GM23338 (cell line): ENCODE measurements at regions not wholly inside any gene's neighbourhood (a gene's known extent, or its start where the extent isn't known, plus 50 kb on each side); places are given as distances from the start of the nearest gene placed in this dataset.

ENCODE experiments used
- EZH2 ChIP-seq: fragments of 200-600 bp; sonication (generic); IDR thresholded peaks from one replicate; pipeline ENCODE4 v1.8.0; 2017; ENCODE audit warnings: antibody characterized with exemption, mild to moderate bottlenecking, low read depth; ENCODE audit not compliant: unreplicated experiment
- EZH2phosphoT487 ChIP-seq: fragments of 200-600 bp; sonication (generic); IDR thresholded peaks from one replicate; pipeline ENCODE4 v1.8.1; 2018; ENCODE audit warnings: antibody characterized with exemption; ENCODE audit not compliant: unreplicated experiment
- JUNB ChIP-seq: IDR thresholded peaks from one replicate; pipeline ENCODE4 v1.6.1; 2016; ENCODE audit warnings: antibody characterized with exemption; ENCODE audit not compliant: unreplicated experiment
- NANOG ChIP-seq: IDR thresholded peaks from 2 replicates; pipeline ENCODE4 v1.6.1; 2016; ENCODE audit warnings: antibody characterized with exemption, borderline replicate concordance
- POLR2AphosphoS5 ChIP-seq: IDR thresholded peaks from 2 replicates; pipeline ENCODE4 v1.6.1; 2016; ENCODE audit warnings: antibody characterized with exemption, low read depth
- TF ChIP-seq, protein P1 (sequence below): fragments of 250-450 bp; sonication (Bioruptor Pico); IDR thresholded peaks from 2 replicates; pipeline ENCODE4 v1.5.0; 2020; ENCODE audit warnings: mild to moderate bottlenecking, moderate library complexity
- TF ChIP-seq, protein P2 (sequence below), 2 experiments: fragments of 200-600 bp in 1 of 2; sonication (generic) in 1 of 2; conservative IDR thresholded peaks; 2 replicates each; pipeline versions ENCODE4 v1.5.1 to v1.6.1; 2016 to 2017; ENCODE audit warnings: antibody characterized with exemption in 2 of 2, low read depth in 2 of 2, mild to moderate bottlenecking in 2 of 2, moderate library complexity in 1 of 2
- TF ChIP-seq, protein P3 (sequence below): IDR thresholded peaks from 2 replicates; pipeline ENCODE4 v1.6.1; 2016; ENCODE audit warnings: antibody characterized with exemption

DNA sequence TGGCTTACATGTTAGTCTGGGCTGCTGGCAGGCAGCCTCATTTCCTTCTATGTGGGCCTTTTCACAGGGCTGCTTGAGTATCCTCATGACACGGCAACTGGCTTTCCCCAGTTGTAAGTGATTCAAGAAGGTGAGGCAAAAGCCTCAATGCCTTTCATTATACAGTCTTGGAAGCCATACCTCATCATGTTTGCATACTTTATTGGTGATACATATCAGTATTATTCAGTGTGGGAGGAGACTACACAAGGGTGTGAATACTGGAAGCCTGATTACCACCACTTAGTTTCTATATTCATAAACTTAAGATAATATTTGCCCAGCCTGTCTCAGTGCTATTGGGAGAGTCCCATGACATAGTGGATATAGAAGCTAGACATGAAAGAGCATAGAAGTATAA lies 346.8 kb downstream of the SOX2 start (continued):
- TF ChIP-seq, protein P1, sequence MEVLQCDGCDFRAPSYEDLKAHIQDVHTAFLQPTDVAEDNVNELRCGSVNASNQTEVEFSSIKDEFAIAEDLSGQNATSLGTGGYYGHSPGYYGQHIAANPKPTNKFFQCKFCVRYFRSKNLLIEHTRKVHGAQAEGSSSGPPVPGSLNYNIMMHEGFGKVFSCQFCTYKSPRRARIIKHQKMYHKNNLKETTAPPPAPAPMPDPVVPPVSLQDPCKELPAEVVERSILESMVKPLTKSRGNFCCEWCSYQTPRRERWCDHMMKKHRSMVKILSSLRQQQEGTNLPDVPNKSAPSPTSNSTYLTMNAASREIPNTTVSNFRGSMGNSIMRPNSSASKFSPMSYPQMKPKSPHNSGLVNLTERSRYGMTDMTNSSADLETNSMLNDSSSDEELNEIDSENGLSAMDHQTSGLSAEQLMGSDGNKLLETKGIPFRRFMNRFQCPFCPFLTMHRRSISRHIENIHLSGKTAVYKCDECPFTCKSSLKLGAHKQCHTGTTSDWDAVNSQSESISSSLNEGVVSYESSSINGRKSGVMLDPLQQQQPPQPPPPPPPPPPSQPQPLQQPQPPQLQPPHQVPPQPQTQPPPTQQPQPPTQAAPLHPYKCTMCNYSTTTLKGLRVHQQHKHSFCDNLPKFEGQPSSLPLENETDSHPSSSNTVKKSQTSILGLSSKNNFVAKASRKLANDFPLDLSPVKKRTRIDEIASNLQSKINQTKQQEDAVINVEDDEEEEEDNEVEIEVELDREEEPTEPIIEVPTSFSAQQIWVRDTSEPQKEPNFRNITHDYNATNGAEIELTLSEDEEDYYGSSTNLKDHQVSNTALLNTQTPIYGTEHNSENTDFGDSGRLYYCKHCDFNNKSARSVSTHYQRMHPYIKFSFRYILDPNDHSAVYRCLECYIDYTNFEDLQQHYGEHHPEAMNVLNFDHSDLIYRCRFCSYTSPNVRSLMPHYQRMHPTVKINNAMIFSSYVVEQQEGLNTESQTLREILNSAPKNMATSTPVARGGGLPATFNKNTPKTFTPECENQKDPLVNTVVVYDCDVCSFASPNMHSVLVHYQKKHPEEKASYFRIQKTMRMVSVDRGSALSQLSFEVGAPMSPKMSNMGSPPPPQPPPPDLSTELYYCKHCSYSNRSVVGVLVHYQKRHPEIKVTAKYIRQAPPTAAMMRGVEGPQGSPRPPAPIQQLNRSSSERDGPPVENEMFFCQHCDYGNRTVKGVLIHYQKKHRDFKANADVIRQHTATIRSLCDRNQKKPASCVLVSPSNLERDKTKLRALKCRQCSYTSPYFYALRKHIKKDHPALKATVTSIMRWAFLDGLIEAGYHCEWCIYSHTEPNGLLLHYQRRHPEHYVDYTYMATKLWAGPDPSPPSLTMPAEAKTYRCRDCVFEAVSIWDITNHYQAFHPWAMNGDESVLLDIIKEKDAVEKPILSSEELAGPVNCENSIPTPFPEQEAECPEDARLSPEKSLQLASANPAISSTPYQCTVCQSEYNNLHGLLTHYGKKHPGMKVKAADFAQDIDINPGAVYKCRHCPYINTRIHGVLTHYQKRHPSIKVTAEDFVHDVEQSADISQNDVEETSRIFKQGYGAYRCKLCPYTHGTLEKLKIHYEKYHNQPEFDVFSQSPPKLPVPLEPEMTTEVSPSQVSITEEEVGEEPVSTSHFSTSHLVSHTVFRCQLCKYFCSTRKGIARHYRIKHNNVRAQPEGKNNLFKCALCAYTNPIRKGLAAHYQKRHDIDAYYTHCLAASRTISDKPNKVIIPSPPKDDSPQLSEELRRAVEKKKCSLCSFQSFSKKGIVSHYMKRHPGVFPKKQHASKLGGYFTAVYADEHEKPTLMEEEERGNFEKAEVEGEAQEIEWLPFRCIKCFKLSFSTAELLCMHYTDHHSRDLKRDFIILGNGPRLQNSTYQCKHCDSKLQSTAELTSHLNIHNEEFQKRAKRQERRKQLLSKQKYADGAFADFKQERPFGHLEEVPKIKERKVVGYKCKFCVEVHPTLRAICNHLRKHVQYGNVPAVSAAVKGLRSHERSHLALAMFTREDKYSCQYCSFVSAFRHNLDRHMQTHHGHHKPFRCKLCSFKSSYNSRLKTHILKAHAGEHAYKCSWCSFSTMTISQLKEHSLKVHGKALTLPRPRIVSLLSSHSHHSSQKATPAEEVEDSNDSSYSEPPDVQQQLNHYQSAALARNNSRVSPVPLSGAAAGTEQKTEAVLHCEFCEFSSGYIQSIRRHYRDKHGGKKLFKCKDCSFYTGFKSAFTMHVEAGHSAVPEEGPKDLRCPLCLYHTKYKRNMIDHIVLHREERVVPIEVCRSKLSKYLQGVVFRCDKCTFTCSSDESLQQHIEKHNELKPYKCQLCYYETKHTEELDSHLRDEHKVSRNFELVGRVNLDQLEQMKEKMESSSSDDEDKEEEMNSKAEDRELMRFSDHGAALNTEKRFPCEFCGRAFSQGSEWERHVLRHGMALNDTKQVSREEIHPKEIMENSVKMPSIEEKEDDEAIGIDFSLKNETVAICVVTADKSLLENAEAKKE (CRISPR knock-in tag) = no peak
- TF ChIP-seq EZH2 (no peak), JUNB (no peak), NANOG (no peak), POLR2AphosphoS5 (no peak), EZH2phosphoT487 (no peak)
- TF ChIP-seq, protein P2, sequence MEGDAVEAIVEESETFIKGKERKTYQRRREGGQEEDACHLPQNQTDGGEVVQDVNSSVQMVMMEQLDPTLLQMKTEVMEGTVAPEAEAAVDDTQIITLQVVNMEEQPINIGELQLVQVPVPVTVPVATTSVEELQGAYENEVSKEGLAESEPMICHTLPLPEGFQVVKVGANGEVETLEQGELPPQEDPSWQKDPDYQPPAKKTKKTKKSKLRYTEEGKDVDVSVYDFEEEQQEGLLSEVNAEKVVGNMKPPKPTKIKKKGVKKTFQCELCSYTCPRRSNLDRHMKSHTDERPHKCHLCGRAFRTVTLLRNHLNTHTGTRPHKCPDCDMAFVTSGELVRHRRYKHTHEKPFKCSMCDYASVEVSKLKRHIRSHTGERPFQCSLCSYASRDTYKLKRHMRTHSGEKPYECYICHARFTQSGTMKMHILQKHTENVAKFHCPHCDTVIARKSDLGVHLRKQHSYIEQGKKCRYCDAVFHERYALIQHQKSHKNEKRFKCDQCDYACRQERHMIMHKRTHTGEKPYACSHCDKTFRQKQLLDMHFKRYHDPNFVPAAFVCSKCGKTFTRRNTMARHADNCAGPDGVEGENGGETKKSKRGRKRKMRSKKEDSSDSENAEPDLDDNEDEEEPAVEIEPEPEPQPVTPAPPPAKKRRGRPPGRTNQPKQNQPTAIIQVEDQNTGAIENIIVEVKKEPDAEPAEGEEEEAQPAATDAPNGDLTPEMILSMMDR (conservative IDR thresholded peaks at IDR 0.05; ENCODE audit: low read depth in 2 of 2) = no peak
- TF ChIP-seq, protein P3, sequence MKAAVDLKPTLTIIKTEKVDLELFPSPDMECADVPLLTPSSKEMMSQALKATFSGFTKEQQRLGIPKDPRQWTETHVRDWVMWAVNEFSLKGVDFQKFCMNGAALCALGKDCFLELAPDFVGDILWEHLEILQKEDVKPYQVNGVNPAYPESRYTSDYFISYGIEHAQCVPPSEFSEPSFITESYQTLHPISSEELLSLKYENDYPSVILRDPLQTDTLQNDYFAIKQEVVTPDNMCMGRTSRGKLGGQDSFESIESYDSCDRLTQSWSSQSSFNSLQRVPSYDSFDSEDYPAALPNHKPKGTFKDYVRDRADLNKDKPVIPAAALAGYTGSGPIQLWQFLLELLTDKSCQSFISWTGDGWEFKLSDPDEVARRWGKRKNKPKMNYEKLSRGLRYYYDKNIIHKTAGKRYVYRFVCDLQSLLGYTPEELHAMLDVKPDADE = no peak
